ENCODE measurements at regions not wholly inside any gene's neighbourhood (a gene's known extent, or its start where the extent isn't known, plus 50 kb on each side); places are given as distances from the start of the nearest gene placed in this dataset.

DNA sequence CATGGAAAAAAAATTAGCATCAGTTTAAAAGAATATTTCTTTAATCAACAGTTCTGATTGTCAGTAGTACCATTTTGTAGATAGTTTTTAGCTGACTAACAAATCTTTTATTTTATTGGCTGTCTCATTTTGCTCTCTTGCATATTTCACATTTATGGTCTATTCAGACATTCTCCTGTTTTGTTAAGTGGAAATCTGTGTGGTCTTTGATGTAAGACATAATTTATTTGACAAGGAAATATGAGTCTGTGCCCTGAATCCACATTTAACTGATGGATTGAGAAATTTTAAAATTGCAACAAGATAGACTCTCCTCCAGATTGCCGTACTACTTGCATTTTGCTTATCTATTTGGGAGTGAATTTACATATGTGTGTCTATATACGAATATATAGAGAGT, 96.3 kb upstream of the ATP5MC3 start:
- H3K4me1 ChIP-seq (ENCODE audit: insufficient read depth, low read length, poor library complexity, severe bottlenecking) = no peaks in the 10 kb centered on the region
- no peaks in the 10 kb centered on the region for H3K9me3 ChIP-seq (ENCODE audit: low read depth, low read length, poor library complexity, severe bottlenecking)
- no peaks in the 10 kb centered on the region for H3K36me3 ChIP-seq (ENCODE audit: insufficient read depth, low read length, poor library complexity, severe bottlenecking)
- no peak overlapping the region for H3K27ac ChIP-seq (ENCODE audit: low read depth, low read length, poor library complexity, severe bottlenecking)
- intact Hi-C loops (cut with micrococcal nuclease; ENCODE audit: unreplicated experiment) = no loop called here
- no peaks in the 10 kb centered on the region for H3K27me3 ChIP-seq (replicated peaks; ENCODE audit: insufficient read depth, low read depth, low read length, poor library complexity)
- no peak overlapping the region for H3K4me3 ChIP-seq (ENCODE audit: low read depth, low read length, poor library complexity, severe bottlenecking)
- CTCF ChIA-PET = no interaction called here
- POLR2A ChIA-PET (ENCODE audit: low non-redundant PET) = no interaction called here
- TF ChIP-seq, protein P1, sequence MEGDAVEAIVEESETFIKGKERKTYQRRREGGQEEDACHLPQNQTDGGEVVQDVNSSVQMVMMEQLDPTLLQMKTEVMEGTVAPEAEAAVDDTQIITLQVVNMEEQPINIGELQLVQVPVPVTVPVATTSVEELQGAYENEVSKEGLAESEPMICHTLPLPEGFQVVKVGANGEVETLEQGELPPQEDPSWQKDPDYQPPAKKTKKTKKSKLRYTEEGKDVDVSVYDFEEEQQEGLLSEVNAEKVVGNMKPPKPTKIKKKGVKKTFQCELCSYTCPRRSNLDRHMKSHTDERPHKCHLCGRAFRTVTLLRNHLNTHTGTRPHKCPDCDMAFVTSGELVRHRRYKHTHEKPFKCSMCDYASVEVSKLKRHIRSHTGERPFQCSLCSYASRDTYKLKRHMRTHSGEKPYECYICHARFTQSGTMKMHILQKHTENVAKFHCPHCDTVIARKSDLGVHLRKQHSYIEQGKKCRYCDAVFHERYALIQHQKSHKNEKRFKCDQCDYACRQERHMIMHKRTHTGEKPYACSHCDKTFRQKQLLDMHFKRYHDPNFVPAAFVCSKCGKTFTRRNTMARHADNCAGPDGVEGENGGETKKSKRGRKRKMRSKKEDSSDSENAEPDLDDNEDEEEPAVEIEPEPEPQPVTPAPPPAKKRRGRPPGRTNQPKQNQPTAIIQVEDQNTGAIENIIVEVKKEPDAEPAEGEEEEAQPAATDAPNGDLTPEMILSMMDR (conservative IDR thresholded peaks at IDR 0.05; ENCODE audit: low read depth, low read length) = no peak
- TF ChIP-seq EZH2 (IDR thresholded peaks at IDR 0.05; ENCODE audit: borderline replicate concordance, low read depth, low read length, poor library complexity, severe bottlenecking) = no peak
- no TSS peak for BruUV-seq (replicated peaks)
- no peak for DNase-seq (ENCODE audit: low spot score)

DNA sequence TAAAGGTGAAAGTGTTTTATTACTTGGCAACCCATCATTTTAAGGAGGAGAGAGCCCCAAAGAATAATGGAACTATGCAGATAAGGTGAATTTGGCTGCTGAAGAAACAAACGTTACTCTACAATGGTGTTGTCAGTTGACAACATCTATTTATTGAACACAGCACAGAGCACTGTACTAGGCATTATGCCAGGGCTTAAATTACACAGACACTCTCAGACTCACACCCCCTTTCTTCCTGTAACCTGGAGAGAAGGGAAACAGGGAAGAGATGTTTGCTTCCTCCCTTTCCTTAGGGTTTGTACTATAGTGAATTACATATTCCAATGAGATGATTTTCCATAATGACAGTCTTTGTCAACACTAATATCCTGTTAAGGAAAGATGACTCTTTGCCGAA, 94.0 kb upstream of the ATP5MC3 start:
- intact Hi-C loops (cut with micrococcal nuclease; ENCODE audit: unreplicated experiment) = no loop called here

DNA sequence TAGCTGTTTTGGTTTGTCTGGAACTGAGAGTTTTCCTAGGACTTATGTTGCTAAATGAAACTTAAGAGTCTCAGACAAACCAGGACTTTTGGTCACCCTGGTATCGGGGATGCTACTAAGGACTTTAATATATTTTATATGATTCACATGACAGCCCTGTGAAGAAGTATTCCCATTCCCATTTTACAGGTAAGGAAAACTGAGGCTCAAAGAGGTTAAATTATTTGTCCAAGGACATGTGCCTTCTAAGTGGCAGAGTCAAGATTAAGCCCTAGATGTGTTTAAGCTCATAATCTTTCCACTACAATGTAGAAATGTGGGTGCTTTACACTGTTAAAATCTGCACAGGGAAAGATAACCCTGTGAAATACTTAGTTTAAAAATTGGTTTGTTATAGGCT, 77.7 kb upstream of the ATP5MC3 start:
- Histone ChIP-seq H3K4me1 (ENCODE audit: insufficient read depth, low read length, poor library complexity, severe bottlenecking) (no peaks in the 10 kb centered on the region), H3K27ac (ENCODE audit: low read depth, low read length, poor library complexity, severe bottlenecking) (no peak overlapping the region), H3K9me3 (ENCODE audit: low read depth, low read length, poor library complexity, severe bottlenecking) (no peaks in the 10 kb centered on the region), H3K4me3 (ENCODE audit: low read depth, low read length, poor library complexity, severe bottlenecking) (no peak overlapping the region), H3K36me3 (ENCODE audit: insufficient read depth, low read length, poor library complexity, severe bottlenecking) (no peaks in the 10 kb centered on the region), H3K27me3 (replicated peaks; ENCODE audit: insufficient read depth, low read depth, low read length, poor library complexity) (no peaks in the 10 kb centered on the region)
- no peak for TF ChIP-seq EZH2 (IDR thresholded peaks at IDR 0.05; ENCODE audit: borderline replicate concordance, low read depth, low read length, poor library complexity, severe bottlenecking)
- TF ChIP-seq, protein P1 (conservative IDR thresholded peaks at IDR 0.05; ENCODE audit: low read depth, low read length) = no peak
- intact Hi-C loops (cut with micrococcal nuclease; ENCODE audit: unreplicated experiment) = no loop called here
- DNase-seq (ENCODE audit: low spot score) = no peak
- CTCF ChIA-PET = interaction anchor here (1.4 kb wide), 1 partner anchor 8 kb away, joined by 9 read pairs; no protein-coding TSS in a partner anchor
- no TSS peak for BruUV-seq (replicated peaks)
- POLR2A ChIA-PET (ENCODE audit: low non-redundant PET) = no interaction called here

More for the DNA sequence above, 94.0 kb upstream of the ATP5MC3 start:
- H3K4me3 ChIP-seq (ENCODE audit: low read depth, low read length, poor library complexity, severe bottlenecking) = no peak overlapping the region
- H3K27ac ChIP-seq (ENCODE audit: low read depth, low read length, poor library complexity, severe bottlenecking) = no peak overlapping the region
- no peaks in the 10 kb centered on the region for H3K9me3 ChIP-seq (ENCODE audit: low read depth, low read length, poor library complexity, severe bottlenecking)
- CTCF ChIA-PET = no interaction called here
- POLR2A ChIA-PET (ENCODE audit: low non-redundant PET) = no interaction called here
- H3K4me1 ChIP-seq (ENCODE audit: insufficient read depth, low read length, poor library complexity, severe bottlenecking) = no peaks in the 10 kb centered on the region
- BruUV-seq (replicated peaks) = no TSS peak
- TF ChIP-seq EZH2 (IDR thresholded peaks at IDR 0.05; ENCODE audit: borderline replicate concordance, low read depth, low read length, poor library complexity, severe bottlenecking) = no peak
- TF ChIP-seq, protein P1 (conservative IDR thresholded peaks at IDR 0.05; ENCODE audit: low read depth, low read length) = no peak
- no peaks in the 10 kb centered on the region for H3K27me3 ChIP-seq (replicated peaks; ENCODE audit: insufficient read depth, low read depth, low read length, poor library complexity)
- no peaks in the 10 kb centered on the region for H3K36me3 ChIP-seq (ENCODE audit: insufficient read depth, low read length, poor library complexity, severe bottlenecking)
- no peak for DNase-seq (ENCODE audit: low spot score)

Data from A673 (cell line).